GM18502 (cell line): ENCODE measurements at regions not wholly inside any gene's neighbourhood (a gene's known extent, or its start where the extent isn't known, plus 50 kb on each side); places are given as distances from the start of the nearest gene placed in this dataset.
"Not testable (repeated sequence)": the region's sequence is repeated elsewhere in the genome, so short reads cannot be mapped to it uniquely, and the experiment has no call there.

ENCODE experiments used
- ATAC-seq: cut with Tn5 transposase; IDR thresholded peaks from one replicate; pipeline ENCODE4 v1.9.1; 2021; ENCODE audit warnings: mild to moderate bottlenecking; ENCODE audit not compliant: unreplicated experiment, poor library complexity

- ATAC-seq = no peak
Measured at GRCh38 chr2:242041816-242042215, 172.3 kb downstream of the RTP5 start.

GRCh38 chr2:242043538-242044312 lies 174.2 kb downstream of the RTP5 start:
- no peak for ATAC-seq

GRCh38 chr2:242044313-242044590 lies 174.7 kb downstream of the RTP5 start:
- ATAC-seq = no peak

- ATAC-seq = not testable (repeated sequence)
Measured at GRCh38 chr2:242045596-242046144, 176.1 kb downstream of the RTP5 start.

- no peak for ATAC-seq
Measured at GRCh38 chr2:242046206-242046826, 176.8 kb downstream of the RTP5 start.

- no peak for ATAC-seq
Measured at GRCh38 chr2:242047963-242048362, 178.4 kb downstream of the RTP5 start.

GRCh38 chr2:242048479-242048878 lies 178.9 kb downstream of the RTP5 start:
- ATAC-seq = no peak

- not testable (repeated sequence) for ATAC-seq
Measured at GRCh38 chr2:242049492-242049891, 180.0 kb downstream of the RTP5 start.

- no peak for ATAC-seq
Measured at GRCh38 chr2:242051463-242051862, 181.9 kb downstream of the RTP5 start.

- no peak for ATAC-seq
Measured at GRCh38 chr2:242052421-242052820, 182.9 kb downstream of the RTP5 start.

- ATAC-seq = no peak
Measured at GRCh38 chr2:242053921-242054320, 184.4 kb downstream of the RTP5 start.

GRCh38 chr2:242054406-242054805 lies 184.9 kb downstream of the RTP5 start:
- no peak for ATAC-seq

GRCh38 chr2:242054881-242055801 lies 185.6 kb downstream of the RTP5 start:
- no peak for ATAC-seq

- no peak for ATAC-seq
Measured at GRCh38 chr2:242056026-242056425, 186.5 kb downstream of the RTP5 start.

GRCh38 chr2:242056785-242057184 lies 187.3 kb downstream of the RTP5 start:
- ATAC-seq = no peak

- no peak for ATAC-seq
Measured at GRCh38 chr2:242057379-242058040, 188.0 kb downstream of the RTP5 start.

- ATAC-seq = no peak
Measured at GRCh38 chr2:242058116-242058680, 188.7 kb downstream of the RTP5 start.

GRCh38 chr2:242059566-242059965 lies 190.0 kb downstream of the RTP5 start:
- ATAC-seq = no peak

GRCh38 chr2:242060212-242060835 lies 190.8 kb downstream of the RTP5 start:
- no peak for ATAC-seq

- ATAC-seq = not testable (repeated sequence)
Measured at GRCh38 chr2:242061930-242062329, 192.4 kb downstream of the RTP5 start.
